Esophagus muscularis mucosa (tissue), 4 donors: ENCODE measurements at regions not wholly inside any gene's neighbourhood (a gene's known extent, or its start where the extent isn't known, plus 50 kb on each side); places are given as distances from the start of the nearest gene placed in this dataset.

Experiments
- CTCF ChIP-seq, 3 experiments: fragments of 200-600 bp in 2 of 3; fragments of 450-650 bp in 1 of 3; sonication (generic) in 2 of 3; IDR thresholded peaks; one replicate each; pipeline ENCODE4 v1.5.1; 2017 to 2019; ENCODE audit warnings: antibody characterized with exemption in 3 of 3, mild to moderate bottlenecking in 2 of 3, moderate library complexity in 1 of 3
- EP300 ChIP-seq: sonication (generic); formaldehyde crosslinking; IDR thresholded peaks from one replicate; pipeline ENCODE4 v1.6.1; 2017; ENCODE audit warnings: antibody characterized with exemption
- POLR2A ChIP-seq: fragments of 450-650 bp; IDR thresholded peaks from one replicate; pipeline ENCODE4 v1.6.1; 2017; ENCODE audit warnings: antibody characterized with exemption, moderate library complexity, mild to moderate bottlenecking, low read depth

GRCh38 chr4:155530857-155531256, 135.8 kb upstream of the GUCY1A1 start:
- TF ChIP-seq CTCF (IDR thresholded peaks at IDR 0.05) (no peak), POLR2A (no peak), EP300 (no peak)
